GM13977 (cell line): ENCODE measurements at regions not wholly inside any gene's neighbourhood (a gene's known extent, or its start where the extent isn't known, plus 50 kb on each side); places are given as distances from the start of the nearest gene placed in this dataset.

Experiments used
- DNase-seq: peaks from one replicate; pipeline ENCODE4 v3.0.0; 2012; ENCODE audit warnings: low spot score
- CTCF ChIP-seq: IDR thresholded peaks from 2 replicates; pipeline ENCODE4 v1.5.1; 2012; ENCODE audit warnings: mild to moderate bottlenecking, control low read depth; ENCODE audit not compliant: insufficient read depth; ENCODE audit errors: extremely low read depth, missing control alignments
- in situ Hi-C: fragments of 300-500 bp; cut with MboI; formaldehyde crosslinking; loops from one replicate; pipeline ENCODE4 v1.12.0; 2022; ENCODE audit warnings: low sequenced_read_pairs, low pct_unique_long_range_greater_than_20kb, mixed read lengths, inconsistent platforms; ENCODE audit not compliant: unreplicated experiment

DNA sequence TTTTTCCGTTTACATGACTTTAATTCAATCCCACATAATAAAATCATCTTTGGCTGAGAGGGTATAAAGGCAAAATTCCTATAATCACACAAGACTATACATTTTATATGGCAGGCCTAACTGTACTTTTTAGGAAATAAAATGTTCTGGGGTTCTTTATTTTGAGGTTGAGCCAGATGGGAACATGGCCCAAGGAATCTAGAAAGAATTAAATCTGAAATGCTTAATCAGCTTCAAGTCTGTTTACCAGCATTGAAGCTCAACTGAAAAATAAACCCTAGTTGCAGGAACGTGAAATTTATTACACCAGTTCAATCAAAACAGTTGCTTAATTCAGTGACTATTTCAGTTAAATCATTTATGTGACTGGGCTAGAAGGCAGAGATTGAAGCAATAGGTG, 191.0 kb upstream of the BTG1 start:
- DNase-seq = no peak
- in situ Hi-C loops = no loop called here
- no peak for TF ChIP-seq CTCF

DNA sequence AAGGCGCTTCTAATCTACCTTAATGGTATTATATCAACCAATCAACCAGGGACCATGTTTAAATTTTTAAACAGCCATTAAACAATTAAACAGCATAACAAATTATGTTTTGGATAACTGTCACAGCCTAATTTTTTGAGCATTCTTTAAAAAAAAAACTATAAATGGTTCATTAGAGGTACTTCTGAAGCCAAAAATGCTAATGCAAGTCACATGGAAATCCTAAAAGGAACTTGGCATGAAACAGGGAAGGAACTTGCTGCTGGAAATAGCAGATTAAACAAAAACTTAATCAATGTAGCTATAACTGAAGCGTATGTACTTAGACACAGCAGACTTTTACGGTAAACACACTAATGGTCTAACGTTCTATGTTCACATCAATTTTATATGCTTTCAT, 190.2 kb upstream of the BTG1 start:
- no peak for DNase-seq
- TF ChIP-seq CTCF = no peak
- in situ Hi-C loops = no loop called here

- no peak for TF ChIP-seq CTCF
- no peak for DNase-seq
- in situ Hi-C loops = no loop called here
Measured at GRCh38 chr12:92334552-92334951, 188.9 kb upstream of the BTG1 start.

DNA sequence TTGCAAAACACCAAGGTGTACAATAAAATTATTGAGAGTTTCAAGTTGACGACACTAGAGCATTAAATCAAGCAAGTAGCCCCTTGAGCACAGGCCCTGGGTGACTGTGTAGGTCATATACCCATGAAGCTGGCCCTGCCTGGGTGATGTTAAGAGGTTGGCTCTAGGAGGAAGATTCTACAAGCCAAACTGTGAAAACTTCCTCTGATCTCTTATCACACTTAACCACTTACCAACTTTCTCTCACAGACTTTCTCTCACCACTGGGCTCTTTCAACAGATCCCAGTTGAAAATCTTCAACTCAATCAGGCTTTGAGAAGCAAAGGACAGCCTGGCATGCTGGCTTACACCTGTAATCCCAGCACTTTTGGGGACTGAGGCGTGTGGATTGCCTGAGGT, 186.9 kb upstream of the BTG1 start:
- in situ Hi-C loops = no loop called here
- no peak for DNase-seq
- TF ChIP-seq CTCF = no peak

DNA sequence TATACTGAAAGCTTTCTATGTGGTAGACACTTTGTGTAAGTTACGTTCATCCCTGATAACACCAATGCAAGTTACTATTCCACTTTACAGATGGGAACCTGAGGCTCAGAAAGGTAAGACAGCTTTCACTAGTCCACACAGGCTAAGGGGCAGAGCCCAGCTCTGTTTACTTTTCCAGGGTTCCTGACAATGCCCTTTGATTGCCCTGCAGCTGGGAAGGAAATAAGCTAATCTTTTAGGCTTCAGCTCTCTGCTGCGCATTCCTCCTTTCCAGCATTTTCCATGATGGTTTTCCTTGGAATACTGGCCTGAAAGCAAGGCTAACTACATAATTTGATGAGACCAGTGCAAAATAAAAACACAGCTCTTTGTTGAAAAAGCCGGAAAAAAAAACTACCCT, 185.7 kb upstream of the BTG1 start:
- DNase-seq = no peak
- TF ChIP-seq CTCF = no peak
- in situ Hi-C loops = no loop called here

DNA sequence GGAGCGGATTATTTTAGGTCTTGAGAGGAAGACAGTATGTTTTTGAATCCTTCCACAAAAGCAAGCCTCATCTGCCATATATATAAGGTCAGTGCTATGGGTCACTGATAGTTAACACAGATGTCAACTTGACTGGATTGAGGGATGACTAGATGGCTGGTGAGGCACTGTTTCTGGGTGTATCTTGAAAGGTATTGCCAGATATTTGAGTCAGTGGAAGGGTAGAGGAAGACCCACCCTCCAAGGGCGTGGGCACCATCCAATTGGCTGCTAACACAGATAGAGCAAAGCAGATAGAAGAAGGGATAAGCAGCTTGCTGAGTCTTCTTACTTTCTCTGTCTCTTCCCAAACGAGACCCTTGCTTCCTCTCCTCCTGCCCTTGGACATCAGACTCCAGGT, 185.0 kb upstream of the BTG1 start:
- no peak for TF ChIP-seq CTCF
- in situ Hi-C loops = no loop called here
- no peak for DNase-seq

GRCh38 chr12:92326877-92327276, 181.2 kb upstream of the BTG1 start:
- TF ChIP-seq CTCF = no peak
- in situ Hi-C loops = no loop called here
- no peak for DNase-seq
